Mucosa of descending colon (tissue), 3 donors: ENCODE measurements at regions not wholly inside any gene's neighbourhood (a gene's known extent, or its start where the extent isn't known, plus 50 kb on each side); places are given as distances from the start of the nearest gene placed in this dataset.
A peak's percentile ranks its signal among the peaks of the same experiment; 100 is the strongest.
"Not testable (repeated sequence)": the region's sequence is repeated elsewhere in the genome, so short reads cannot be mapped to it uniquely, and the experiment has no call there.

Source experiments
- ATAC-seq: fragments of 200-7000 bp; cut with Tn5 transposase; one replicate; pipeline ENCODE4 v1.9.1; 2020; ENCODE audit warnings: mild to moderate bottlenecking, moderate library complexity
- DNase-seq, 3 donors: peaks; one replicate each; pipeline ENCODE4 v3.0.0-alpha.2; 2020
- H3K36me3 ChIP-seq: fragments of 200-600 bp; one replicate; pipeline ENCODE4 v1.8.0; 2021; ENCODE audit warnings: low read depth, mild to moderate bottlenecking
- H3K4me1 ChIP-seq: fragments of 200-600 bp; one replicate; pipeline ENCODE4 v1.8.0; 2021; ENCODE audit warnings: low read depth, mild to moderate bottlenecking
- H3K4me3 ChIP-seq: fragments of 200-600 bp; one replicate; pipeline ENCODE4 v1.8.0; 2021; ENCODE audit warnings: mild to moderate bottlenecking
- H3K9me3 ChIP-seq: fragments of 200-600 bp; one replicate; pipeline ENCODE4 v1.8.0; 2021; ENCODE audit warnings: mild to moderate bottlenecking
- CTCF ChIP-seq: fragments of 200-600 bp; IDR thresholded peaks from one replicate; pipeline ENCODE4 v1.8.0; 2022; ENCODE audit warnings: antibody characterized with exemption, mild to moderate bottlenecking
- intact Hi-C, 2 donors: fragments of 100-400 bp; cut with DNase I in 1 of 2; cut with micrococcal nuclease in 1 of 2; formaldehyde crosslinking; loops; one replicate each; pipeline versions ENCODE4 v1.11.0 to v1.11.1; 2022; cut with DNase I, micrococcal nuclease
- donor health status: DM: no; HTN: no; CAD: no; lungs with moderate emphysema.
- donor health status: DM: no; HTN: no; CAD: no.
- donor health status: DM: no; HTN: yes; CAD: no.

- TF ChIP-seq CTCF = no peak
- DNase-seq = no peak
- Histone ChIP-seq H3K4me3 (no peak overlapping the region), H3K4me1 (no peaks in the 10 kb centered on the region), H3K9me3 (no peaks in the 10 kb centered on the region), H3K36me3 (no peaks in the 10 kb centered on the region)
- peak; percentile 89 for ATAC-seq
- intact Hi-C loops = no loop called here
Observed at GRCh38 chr9:34771007-34771406, 61.1 kb upstream of the CCL21 start.

GRCh38 chr9:34767087-34767486, 57.2 kb upstream of the CCL21 start:
- DNase-seq, H3K4me1 ChIP-seq, H3K9me3 ChIP-seq, H3K4me3 ChIP-seq, H3K36me3 ChIP-seq, ATAC-seq, intact Hi-C loops: not testable (repeated sequence)

GRCh38 chr9:34760196-34761040, 50.5 kb upstream of the CCL21 start:
- H3K9me3 ChIP-seq, H3K4me3 ChIP-seq, intact Hi-C loops, H3K4me1 ChIP-seq, H3K36me3 ChIP-seq: not testable (repeated sequence)
- peak; percentile 22 for TF ChIP-seq CTCF
- ATAC-seq (peak; percentile 66), DNase-seq (peak in 2 of 3 donors; percentile 48 to 58)
